K562 (cell line): ENCODE measurements at regions not wholly inside any gene's neighbourhood (a gene's known extent, or its start where the extent isn't known, plus 50 kb on each side); places are given as distances from the start of the nearest gene placed in this dataset.
A peak's percentile ranks its signal among the peaks of the same experiment; 100 is the strongest.

Source experiments
- CBX3 ChIP-seq, 2 experiments: IDR thresholded peaks; 1 replicate in 1 of 2; 2 replicates in 1 of 2; pipeline ENCODE4 v1.6.1; 2012; ENCODE audit warnings: inconsistent platforms in 2 of 2, low read length in 2 of 2, borderline replicate concordance in 1 of 2, control low read depth in 1 of 2
- CEBPB ChIP-seq: fragments of 450-650 bp; IDR thresholded peaks from 2 replicates; pipeline ENCODE4 v1.6.1; 2016; ENCODE audit warnings: missing genetic modification characterization, missing compliant biosample characterization
- CREB5 ChIP-seq: fragments of 250-450 bp; sonication (Bioruptor Pico); IDR thresholded peaks from 2 replicates; pipeline ENCODE4 v1.5.0; 2020; ENCODE audit warnings: mild to moderate bottlenecking
- EGR1 ChIP-seq: fragments of 450-650 bp; conservative IDR thresholded peaks from 2 replicates; pipeline ENCODE4 v1.6.1; 2017; ENCODE audit warnings: mild to moderate bottlenecking
- ETS2 ChIP-seq: IDR thresholded peaks from 2 replicates; pipeline ENCODE4 v1.6.1; 2016; ENCODE audit warnings: borderline replicate concordance, missing genetic modification characterization, mild to moderate bottlenecking, moderate library complexity, missing compliant biosample characterization; ENCODE audit not compliant: poor library complexity, severe bottlenecking
- KAT7 ChIP-seq: sonication (generic); formaldehyde crosslinking; IDR thresholded peaks from 2 replicates; pipeline ENCODE4 v1.8.0; 2022; ENCODE audit warnings: missing genetic modification reagents, mild to moderate bottlenecking, borderline replicate concordance
- KHSRP ChIP-seq: fragments of 450-650 bp; IDR thresholded peaks from 2 replicates; pipeline ENCODE4 v1.6.1; 2017
- NR2C1 ChIP-seq, 2 experiments: fragments of 450-650 bp; IDR thresholded peaks; 2 replicates each; pipeline ENCODE4 v1.6.1; 2017; ENCODE audit warnings: mild to moderate bottlenecking in 2 of 2, antibody characterized with exemption in 1 of 2, inconsistent platforms in 1 of 2, missing compliant biosample characterization in 1 of 2, missing genetic modification characterization in 1 of 2
- NR4A1 ChIP-seq, 2 experiments: fragments of 250-450 bp in 1 of 2; fragments of 450-650 bp in 1 of 2; sonication (Bioruptor Pico) in 1 of 2; IDR thresholded peaks; 2 replicates each; pipeline versions ENCODE4 v1.4.0 to v1.6.1; 2016 to 2020; ENCODE audit warnings: mild to moderate bottlenecking in 2 of 2, missing compliant biosample characterization in 1 of 2, missing genetic modification characterization in 1 of 2, moderate library complexity in 1 of 2
- PHF20 ChIP-seq: fragments of 450-650 bp; IDR thresholded peaks from 2 replicates; pipeline ENCODE4 v1.6.1; 2018; ENCODE audit not compliant: partially characterized antibody
- PHF8 ChIP-seq: fragments of 200-600 bp; sonication (generic); IDR thresholded peaks from 2 replicates; pipeline ENCODE4 v1.6.1; 2012; ENCODE audit warnings: mixed run types, mild to moderate bottlenecking, inconsistent platforms, low read length, moderate library complexity, borderline replicate concordance
- PKNOX1 ChIP-seq: fragments of 450-650 bp; IDR thresholded peaks from 2 replicates; pipeline ENCODE4 v1.6.1; 2016
- POLR2B ChIP-seq: fragments of 450-650 bp; IDR thresholded peaks from 2 replicates; pipeline ENCODE4 v1.6.1; 2018; ENCODE audit warnings: low read depth; ENCODE audit not compliant: partially characterized antibody
- PYGO2 ChIP-seq: fragments of 450-650 bp; IDR thresholded peaks from 2 replicates; pipeline ENCODE4 v1.6.1; 2016; ENCODE audit warnings: mild to moderate bottlenecking, missing genetic modification characterization, moderate library complexity, missing compliant biosample characterization
- SETDB1 ChIP-seq: IDR thresholded peaks from one replicate; pipeline ENCODE4 v1.6.1; 2012; ENCODE audit warnings: low read length, control low read depth, inconsistent platforms
- TARDBP ChIP-seq: fragments of 450-650 bp; IDR thresholded peaks from 2 replicates; pipeline ENCODE4 v1.6.1; 2016
- TRIM24 ChIP-seq, 2 experiments: fragments of 450-650 bp; IDR thresholded peaks; 2 replicates each; pipeline ENCODE4 v1.6.1; 2016
- TRIM25 ChIP-seq: fragments of 450-650 bp; IDR thresholded peaks from 2 replicates; pipeline ENCODE4 v1.7.0; 2016; ENCODE audit warnings: borderline replicate concordance
- YBX1 ChIP-seq: fragments of 450-650 bp; IDR thresholded peaks from 2 replicates; pipeline ENCODE4 v1.7.1; 2016; ENCODE audit warnings: mild to moderate bottlenecking
- ZFP36 ChIP-seq: fragments of 150-350 bp; IDR thresholded peaks from 2 replicates; pipeline ENCODE4 v1.6.1; 2018; ENCODE audit warnings: low read length, low read depth; ENCODE audit not compliant: partially characterized antibody
- TF ChIP-seq, protein P1 (sequence below), 2 experiments: fragments of 450-650 bp; IDR thresholded peaks; 2 replicates each; pipeline ENCODE4 v1.6.1; 2016
- TF ChIP-seq, protein P2 (sequence below): IDR thresholded peaks from 3 replicates; pipeline ENCODE4 v1.6.1; 2011; ENCODE audit warnings: borderline replicate concordance, mild to moderate bottlenecking; ENCODE audit not compliant: insufficient read length, insufficient read depth

DNA sequence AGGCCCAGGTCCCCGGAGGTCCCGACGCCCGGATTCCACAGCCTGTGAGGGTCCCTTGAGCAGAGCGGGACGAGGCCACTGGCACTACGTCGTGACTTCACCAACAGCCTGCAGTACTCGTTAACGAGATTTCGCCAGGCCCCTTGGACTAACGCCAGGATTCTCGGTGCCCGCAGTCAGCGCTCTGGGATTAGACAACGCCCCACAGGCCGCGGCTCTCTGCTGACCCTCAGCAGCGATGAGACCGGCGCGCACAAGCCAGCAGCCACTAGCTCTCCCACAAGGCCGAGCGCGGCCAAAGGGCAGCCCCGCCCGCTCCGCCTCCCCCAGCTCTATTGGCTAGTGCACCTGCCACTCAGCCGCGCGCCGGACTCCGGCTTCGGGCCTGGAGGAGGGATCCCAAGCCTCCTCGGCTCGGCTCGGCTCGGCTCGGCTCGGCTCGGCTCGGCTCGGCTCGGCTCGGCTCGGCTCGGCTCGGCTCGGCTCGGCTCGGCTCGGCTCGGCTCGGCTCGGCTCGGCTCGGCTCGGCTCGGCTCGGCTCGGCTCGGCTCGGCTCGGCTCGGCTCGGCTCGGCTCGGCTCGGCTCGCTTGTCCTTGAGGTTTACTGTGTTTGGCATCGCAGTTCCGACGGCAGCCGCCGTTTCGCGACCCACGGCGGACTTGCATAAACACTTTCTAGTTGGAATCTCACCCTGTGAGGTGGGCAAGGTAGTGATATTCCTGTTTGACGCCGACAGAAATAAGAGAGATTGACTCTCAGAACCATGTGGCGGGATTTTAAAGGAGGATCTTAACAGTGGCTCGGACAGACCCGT lies 231.7 kb upstream of the SERP2 start (continued):
- TF ChIP-seq SETDB1 (no peak), YBX1 (no peak), POLR2B (peak; percentile 45), TRIM24 (IDR thresholded peaks at IDR 0.05) (no peak), PKNOX1 (peak; percentile 99), TARDBP (no peak), ZFP36 (no peak), CBX3 (IDR thresholded peaks at IDR 0.05; ENCODE audit: borderline replicate concordance in 1 of 2, low read length in 2 of 2) (0 out of 3 replicates have a peak, but pooled peaks of 1 of the 2 experiments have one; percentile 32), NR2C1 (IDR thresholded peaks at IDR 0.05) (peak; percentile 65), NR2C1 (tag; IDR thresholded peaks at IDR 0.05) (peak; percentile 82), NR4A1 (CRISPR knock-in tag; IDR thresholded peaks at IDR 0.05) (no peak), NR4A1 (tag; IDR thresholded peaks at IDR 0.05) (no peak), EGR1 (no peak), KHSRP (no peak), KAT7 (no peak), CEBPB (tag) (no peak), PYGO2 (tag) (no peak), ETS2 (no peak), PHF8 (peak; percentile 90; the same call in 1 of the 2 replicates), PHF20 (peak; percentile 75), TRIM25 (no peak), CREB5 (CRISPR knock-in tag) (no peak)
- TF ChIP-seq, protein P1, sequence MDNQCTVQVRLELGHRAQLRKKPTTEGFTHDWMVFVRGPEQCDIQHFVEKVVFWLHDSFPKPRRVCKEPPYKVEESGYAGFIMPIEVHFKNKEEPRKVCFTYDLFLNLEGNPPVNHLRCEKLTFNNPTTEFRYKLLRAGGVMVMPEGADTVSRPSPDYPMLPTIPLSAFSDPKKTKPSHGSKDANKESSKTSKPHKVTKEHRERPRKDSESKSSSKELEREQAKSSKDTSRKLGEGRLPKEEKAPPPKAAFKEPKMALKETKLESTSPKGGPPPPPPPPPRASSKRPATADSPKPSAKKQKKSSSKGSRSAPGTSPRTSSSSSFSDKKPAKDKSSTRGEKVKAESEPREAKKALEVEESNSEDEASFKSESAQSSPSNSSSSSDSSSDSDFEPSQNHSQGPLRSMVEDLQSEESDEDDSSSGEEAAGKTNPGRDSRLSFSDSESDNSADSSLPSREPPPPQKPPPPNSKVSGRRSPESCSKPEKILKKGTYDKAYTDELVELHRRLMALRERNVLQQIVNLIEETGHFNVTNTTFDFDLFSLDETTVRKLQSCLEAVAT (IDR thresholded peaks at IDR 0.05), result no peak
- TF ChIP-seq, protein P2, sequence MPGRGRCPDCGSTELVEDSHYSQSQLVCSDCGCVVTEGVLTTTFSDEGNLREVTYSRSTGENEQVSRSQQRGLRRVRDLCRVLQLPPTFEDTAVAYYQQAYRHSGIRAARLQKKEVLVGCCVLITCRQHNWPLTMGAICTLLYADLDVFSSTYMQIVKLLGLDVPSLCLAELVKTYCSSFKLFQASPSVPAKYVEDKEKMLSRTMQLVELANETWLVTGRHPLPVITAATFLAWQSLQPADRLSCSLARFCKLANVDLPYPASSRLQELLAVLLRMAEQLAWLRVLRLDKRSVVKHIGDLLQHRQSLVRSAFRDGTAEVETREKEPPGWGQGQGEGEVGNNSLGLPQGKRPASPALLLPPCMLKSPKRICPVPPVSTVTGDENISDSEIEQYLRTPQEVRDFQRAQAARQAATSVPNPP, result no peak
